ENCODE measurements at regions not wholly inside any gene's neighbourhood (a gene's known extent, or its start where the extent isn't known, plus 50 kb on each side); places are given as distances from the start of the nearest gene placed in this dataset.
"Not testable (repeated sequence)": the region's sequence is repeated elsewhere in the genome, so short reads cannot be mapped to it uniquely, and the experiment has no call there.

DNA sequence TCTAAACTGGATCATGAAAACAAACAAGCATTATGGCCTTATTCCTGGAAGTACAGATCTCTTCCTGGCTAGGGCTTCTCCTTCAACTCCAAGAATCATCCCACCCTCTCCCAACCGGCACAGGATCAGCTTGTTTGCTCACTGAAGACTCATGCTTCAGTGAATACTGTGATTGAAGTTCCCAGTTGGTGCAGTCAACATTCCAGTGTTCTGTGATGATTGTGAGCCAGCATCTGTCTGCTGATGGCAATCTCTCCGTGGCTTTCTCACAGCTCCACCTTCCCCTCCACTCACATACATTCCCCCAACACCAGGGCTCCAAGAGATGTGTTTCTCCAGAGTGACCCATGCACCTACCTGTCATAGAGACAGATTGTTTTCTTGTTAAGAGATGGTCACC lies 421.3 kb upstream of the BTBD3 start:
- DNase-seq = no peak

- no peak for DNase-seq
These were observed 420.1 kb upstream of the BTBD3 start for GRCh38 chr20:11497545-11497944.

- no peak for DNase-seq
These were observed 418.5 kb upstream of the BTBD3 start for GRCh38 chr20:11499101-11499634.

DNA sequence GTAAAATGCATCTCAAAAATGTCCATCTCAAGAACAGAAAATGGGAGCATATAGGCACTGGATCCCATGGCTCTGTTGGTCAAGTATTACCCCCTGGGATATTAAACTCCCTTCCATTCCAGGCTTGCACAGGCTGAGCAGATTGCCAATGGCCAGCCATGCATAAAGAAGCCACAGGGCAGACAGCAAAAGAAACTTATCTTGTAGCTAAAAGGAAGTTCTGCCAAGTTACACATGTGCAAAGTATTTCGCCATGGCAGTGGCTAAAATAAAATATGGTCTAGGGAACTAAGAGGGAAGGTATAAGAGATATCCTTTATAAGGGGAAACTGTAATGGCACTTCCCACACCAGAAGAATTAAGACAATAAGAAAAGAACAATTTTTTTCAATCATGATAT lies 415.6 kb upstream of the BTBD3 start:
- no peak for DNase-seq

DNA sequence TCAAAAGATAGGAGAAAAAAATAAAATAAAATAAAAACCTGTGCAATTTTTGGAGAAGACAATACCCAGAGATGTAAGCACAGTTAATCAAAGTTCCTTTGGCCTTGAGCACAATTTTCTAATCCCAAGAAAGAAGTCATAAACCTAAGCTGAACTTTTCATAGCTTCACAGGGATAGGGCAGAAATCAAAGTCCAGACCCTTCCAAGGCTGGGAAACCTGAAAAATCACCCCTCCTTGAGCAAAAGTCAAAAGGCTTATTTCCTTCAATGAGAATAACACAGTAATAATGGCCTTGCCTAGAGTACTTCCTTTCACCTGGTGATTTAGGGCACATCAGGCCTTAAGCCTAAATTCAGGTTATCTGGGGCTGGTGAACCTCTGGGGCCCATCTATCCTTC lies 415.0 kb upstream of the BTBD3 start:
- DNase-seq = no peak

- DNase-seq = no peak
These were observed 407.9 kb upstream of the BTBD3 start for GRCh38 chr20:11509776-11510175.

DNA sequence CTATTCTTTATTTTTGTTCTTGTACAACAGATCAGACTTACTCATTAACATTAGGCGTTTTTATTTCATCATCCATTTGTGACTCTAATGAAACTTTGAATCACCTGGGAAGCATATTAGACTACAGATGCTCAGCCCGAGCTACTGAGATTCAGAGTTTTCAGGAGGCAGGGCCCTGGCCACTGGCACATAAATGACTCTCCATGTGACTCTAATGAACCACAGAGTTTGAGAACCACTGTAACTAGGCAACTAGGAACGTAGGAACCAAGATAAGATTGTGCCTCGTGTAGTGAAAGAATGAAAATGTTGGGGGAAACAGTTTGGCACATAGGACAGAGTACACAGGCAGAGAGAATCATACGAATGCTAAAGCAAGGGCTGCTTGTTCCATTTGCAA lies 405.9 kb upstream of the BTBD3 start:
- no peak for DNase-seq

GRCh38 chr20:11513241-11513745 lies 404.4 kb upstream of the BTBD3 start:
- not testable (repeated sequence) for DNase-seq

- DNase-seq = no peak
These were observed 401.2 kb upstream of the BTBD3 start for GRCh38 chr20:11516448-11516847.

- DNase-seq = no peak
These were observed 397.1 kb upstream of the BTBD3 start for GRCh38 chr20:11520596-11520995.

- no peak for DNase-seq
These were observed 396.0 kb upstream of the BTBD3 start for GRCh38 chr20:11521476-11522365.

GRCh38 chr20:11522366-11522741 lies 395.3 kb upstream of the BTBD3 start:
- DNase-seq = no peak

DNA sequence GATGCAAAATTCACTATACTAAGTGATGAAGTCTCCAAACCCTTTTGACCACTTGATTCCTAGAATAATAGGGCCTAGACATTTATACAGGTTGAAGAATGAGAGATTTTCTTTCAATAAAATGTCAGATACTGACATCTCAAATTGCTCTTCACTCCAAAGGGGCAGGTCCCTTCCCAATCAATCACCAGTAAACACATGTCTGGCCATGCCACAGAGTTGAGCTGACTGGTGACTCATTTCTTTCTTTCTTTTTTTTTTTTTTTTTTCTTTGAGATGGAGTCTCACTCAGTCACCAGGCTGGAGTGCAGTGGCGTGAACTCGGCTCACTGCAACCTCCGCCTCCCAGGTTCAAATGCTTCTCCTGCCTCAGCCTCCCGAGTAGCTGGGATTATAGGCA lies 388.6 kb upstream of the BTBD3 start:
- DNase-seq = no peak

GRCh38 chr20:11537032-11537431 lies 380.7 kb upstream of the BTBD3 start:
- DNase-seq = no peak

DNA sequence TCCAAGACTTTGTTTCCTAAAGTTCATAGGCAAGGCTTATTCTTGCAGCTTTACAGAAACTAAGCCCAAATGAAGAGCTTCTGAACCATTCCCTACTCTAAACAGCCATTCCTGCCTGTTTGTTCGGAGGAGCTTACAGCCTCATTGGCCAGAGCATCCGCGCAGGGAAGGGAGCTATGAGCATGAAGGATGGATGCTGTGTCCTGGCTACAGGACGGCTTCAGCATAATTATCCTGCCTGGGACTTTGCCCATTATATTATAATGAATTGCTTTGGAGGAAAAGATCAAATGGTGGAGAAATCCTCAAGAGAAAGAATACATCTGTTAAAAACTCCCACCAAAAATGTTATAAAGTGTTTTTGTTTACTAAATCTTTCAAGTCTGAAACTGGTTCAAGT lies 378.2 kb upstream of the BTBD3 start:
- DNase-seq = no peak

DNA sequence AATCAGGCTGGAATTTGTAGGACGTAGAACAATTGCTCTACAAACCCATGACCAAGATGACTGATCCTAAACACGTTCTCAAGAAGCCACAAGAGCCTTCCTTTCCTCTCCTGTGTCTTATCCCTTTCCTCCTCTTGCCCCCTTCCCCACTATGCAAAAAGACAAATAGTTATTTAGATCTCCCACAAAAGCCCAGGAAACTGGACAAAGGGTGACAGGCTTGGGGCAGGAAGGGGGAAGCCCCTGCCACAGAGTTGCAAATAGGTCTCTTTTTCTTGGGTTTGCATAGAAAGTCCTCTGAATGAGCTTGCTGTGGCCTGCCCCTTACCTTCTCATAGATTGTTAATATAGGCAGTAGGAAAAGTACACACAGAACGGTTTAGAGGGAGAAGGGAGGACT lies 377.1 kb upstream of the BTBD3 start:
- DNase-seq = no peak

GRCh38 chr20:11542645-11543044 lies 375.0 kb upstream of the BTBD3 start:
- no peak for DNase-seq

GRCh38 chr20:11544029-11544678 lies 373.5 kb upstream of the BTBD3 start:
- peak; percentile 59 for DNase-seq

- DNase-seq = no peak
These were observed 370.8 kb upstream of the BTBD3 start for GRCh38 chr20:11546939-11547338.

DNA sequence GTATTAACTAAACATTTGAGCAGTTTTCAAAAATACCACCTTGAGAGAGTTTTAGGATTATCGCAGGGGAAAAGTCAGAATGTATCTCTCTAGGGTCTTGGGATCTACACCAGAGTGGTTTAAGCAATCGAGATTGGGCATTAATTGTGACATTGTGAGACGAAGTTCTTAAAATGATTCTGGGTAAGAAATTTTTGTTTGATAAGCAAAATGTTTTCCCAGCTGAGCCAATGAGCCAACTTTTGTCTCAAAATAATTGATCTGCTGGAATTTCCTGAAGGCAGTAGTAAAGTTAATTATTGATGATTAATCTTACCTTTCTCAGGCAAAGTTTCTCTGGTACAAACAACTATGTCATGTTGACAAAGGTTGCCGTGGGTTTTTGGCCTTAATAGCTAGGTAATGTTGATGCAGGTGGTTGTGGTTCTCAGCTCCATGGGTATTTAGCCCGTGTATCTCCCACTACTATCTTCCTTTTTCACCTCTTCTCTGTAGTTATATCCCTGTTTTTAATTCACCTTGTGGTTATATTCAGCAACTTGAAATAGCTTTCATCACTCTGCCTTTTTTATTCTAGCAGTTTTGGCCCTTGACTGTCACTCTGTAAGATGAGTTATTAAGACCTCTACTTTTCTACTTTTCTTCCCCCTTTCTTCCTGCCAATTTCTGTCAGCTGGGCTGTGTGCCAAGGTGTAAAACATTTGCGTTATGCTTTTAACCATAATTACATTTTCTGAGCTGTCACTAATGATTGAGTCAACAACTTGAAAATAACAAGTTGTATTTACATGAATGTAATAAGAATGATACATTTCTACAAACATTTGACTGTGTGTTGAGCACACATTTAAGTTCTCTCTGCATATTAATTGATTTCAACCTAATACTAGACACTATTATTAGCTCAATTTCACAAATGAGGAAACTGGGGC lies 368.3 kb upstream of the BTBD3 start:
- peak; percentile 21 for DNase-seq

GRCh38 chr20:11550657-11551338 lies 366.9 kb upstream of the BTBD3 start:
- DNase-seq = no peak

DNA sequence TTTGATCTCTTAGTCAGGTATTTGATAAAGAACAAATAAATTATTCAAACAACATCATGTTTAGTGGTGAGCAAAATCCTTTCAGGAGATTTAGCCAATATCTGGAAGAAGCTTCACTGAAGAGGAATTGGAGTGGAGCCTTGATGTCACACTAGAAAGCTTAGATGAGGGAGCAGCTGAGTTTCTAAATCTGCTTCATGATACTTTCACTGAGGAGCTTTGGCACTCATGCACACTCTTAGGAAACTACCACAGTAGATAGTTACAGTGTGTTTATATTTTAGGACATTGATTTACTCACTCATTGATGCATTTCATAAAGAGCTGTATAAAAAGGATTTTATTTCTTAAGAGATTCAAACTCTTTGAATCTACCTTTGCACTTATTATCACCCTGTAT lies 366.2 kb upstream of the BTBD3 start:
- no peak for DNase-seq

All from COR-L47 (cell line).